Mesendoderm (in vitro differentiated cells): ENCODE measurements at regions not wholly inside any gene's neighbourhood (a gene's known extent, or its start where the extent isn't known, plus 50 kb on each side); places are given as distances from the start of the nearest gene placed in this dataset.
"Not testable (repeated sequence)": the region's sequence is repeated elsewhere in the genome, so short reads cannot be mapped to it uniquely, and the experiment has no call there.

Experiments
- DNase-seq: peaks from one replicate; pipeline ENCODE4 v3.0.0; 2013
- H2AK5ac ChIP-seq: 2 replicates; pipeline ENCODE4 v1.6.1; 2013; ENCODE audit warnings: low read length, inconsistent platforms
- H2BK120ac ChIP-seq: 2 replicates; pipeline ENCODE4 v1.6.1; 2013; ENCODE audit warnings: low read depth, mild to moderate bottlenecking, low read length, moderate library complexity, mixed read lengths
- H2BK15ac ChIP-seq: replicated peaks from 2 replicates; pipeline ENCODE4 v1.6.1; 2013; ENCODE audit warnings: low read depth, mild to moderate bottlenecking, moderate library complexity
- H2BK5ac ChIP-seq: 2 replicates; pipeline ENCODE4 v1.6.1; 2013; ENCODE audit warnings: low read length, inconsistent platforms
- H3K18ac ChIP-seq: 2 replicates; pipeline ENCODE4 v1.6.1; 2013; ENCODE audit warnings: mild to moderate bottlenecking, low read length, mixed read lengths
- H3K23ac ChIP-seq: one replicate; pipeline ENCODE4 v1.6.1; 2013; ENCODE audit warnings: low read length
- H3K27ac ChIP-seq: 2 replicates; pipeline ENCODE4 v1.5.1; 2013; ENCODE audit warnings: low read depth, mild to moderate bottlenecking, inconsistent platforms, low read length, moderate library complexity
- H3K27me3 ChIP-seq: 2 replicates; pipeline ENCODE4 v1.6.1; 2013; ENCODE audit warnings: low read length, control low read depth, mild to moderate bottlenecking, inconsistent platforms; ENCODE audit not compliant: insufficient read depth, poor library complexity
- H3K36me3 ChIP-seq: 2 replicates; pipeline ENCODE4 v1.6.1; 2013; ENCODE audit warnings: low read length, inconsistent platforms; ENCODE audit not compliant: control insufficient read depth, insufficient read depth
- H3K4ac ChIP-seq: one replicate; pipeline ENCODE4 v1.6.1; 2013; ENCODE audit warnings: low read depth, mild to moderate bottlenecking, low read length, moderate library complexity
- H3K4me1 ChIP-seq: 2 replicates; pipeline ENCODE4 v1.6.1; 2013; ENCODE audit warnings: low read depth, low read length, inconsistent platforms; ENCODE audit not compliant: control insufficient read depth
- H3K4me2 ChIP-seq: 2 replicates; pipeline ENCODE4 v1.6.1; 2013; ENCODE audit warnings: low read length
- H3K4me3 ChIP-seq: 2 replicates; pipeline ENCODE4 v1.5.1; 2013; ENCODE audit warnings: mild to moderate bottlenecking, low read length
- H3K56ac ChIP-seq: one replicate; pipeline ENCODE4 v1.6.1; 2013; ENCODE audit warnings: low read length
- H3K79me1 ChIP-seq: 2 replicates; pipeline ENCODE4 v1.6.1; 2013; ENCODE audit warnings: low read length, inconsistent platforms
- H3K79me2 ChIP-seq: 2 replicates; pipeline ENCODE4 v1.6.1; 2013; ENCODE audit warnings: mild to moderate bottlenecking, low read length; ENCODE audit not compliant: control insufficient read depth, insufficient read depth
- H3K9ac ChIP-seq: 2 replicates; pipeline ENCODE4 v1.6.1; 2013; ENCODE audit warnings: low read length, inconsistent platforms
- H4K5ac ChIP-seq: one replicate; pipeline ENCODE4 v1.6.1; 2013; ENCODE audit warnings: low read length
- H4K8ac ChIP-seq: one replicate; pipeline ENCODE4 v1.6.1; 2013; ENCODE audit warnings: low read depth, mild to moderate bottlenecking, control low read depth, low read length, moderate library complexity
- WGBS: extraction: QIAGEN DNeasy Blood & Tissue Kit; methylation state at CpG from one replicate; pipeline ENCODE4 v1.1.7; 2013; ENCODE audit warnings: low lambda C conversion rate, missing lambda C conversion rate; ENCODE audit not compliant: insufficient coverage; ENCODE audit errors: extremely low coverage; 5-methylcytosine and 5-hydroxymethylcytosine counted together

GRCh38 chr12:105507311-105508038 lies 177.0 kb downstream of the C12orf75 start:
- Histone ChIP-seq H3K4me1 (peaks cover 3% of the 10 kb centered on the region), H3K36me3 (no peaks in the 10 kb centered on the region), H3K18ac (no peak overlapping the region), H2BK15ac (no peak overlapping the region), H3K9ac (no peak overlapping the region), H2AK5ac (no peak overlapping the region), H2BK120ac (no peak overlapping the region), H3K4me3 (no peak overlapping the region), H3K23ac (no peak overlapping the region), H3K4me2 (no peak overlapping the region), H3K79me2 (no peaks in the 10 kb centered on the region), H3K4ac (no peak overlapping the region), H3K27me3 (no peaks in the 10 kb centered on the region), H4K8ac (no peak overlapping the region), H4K5ac (no peak overlapping the region), H2BK5ac (no peak overlapping the region), H3K79me1 (no peaks in the 10 kb centered on the region), H3K27ac (no peak overlapping the region), H3K56ac (no peak overlapping the region)
- DNase-seq: no peak
- WGBS: no CpG with 5 or more reads among the region's 10 CpGs

- H4K5ac ChIP-seq: no peak overlapping the region
- no peaks in the 10 kb centered on the region for H3K36me3 ChIP-seq
- DNase-seq: no peak
- no peak overlapping the region for H3K4me2 ChIP-seq
- H2AK5ac ChIP-seq: no peak overlapping the region
- no peak overlapping the region for H2BK120ac ChIP-seq
- no peak overlapping the region for H3K9ac ChIP-seq
- no peaks in the 10 kb centered on the region for H3K27me3 ChIP-seq
- no peaks in the 10 kb centered on the region for H3K4me1 ChIP-seq
- H2BK5ac ChIP-seq: no peak overlapping the region
- no peaks in the 10 kb centered on the region for H3K79me1 ChIP-seq
- no peak overlapping the region for H3K27ac ChIP-seq
- H2BK15ac ChIP-seq: no peak overlapping the region
- no peak overlapping the region for H3K18ac ChIP-seq
- no peak overlapping the region for H3K4ac ChIP-seq
- no peak overlapping the region for H3K4me3 ChIP-seq
- no peaks in the 10 kb centered on the region for H3K79me2 ChIP-seq
- H4K8ac ChIP-seq: no peak overlapping the region
- no peak overlapping the region for H3K23ac ChIP-seq
- no peak overlapping the region for H3K56ac ChIP-seq
- no CpG with 5 or more reads among the region's 3 CpGs for WGBS
Observed at GRCh38 chr12:105508096-105508495, 177.6 kb downstream of the C12orf75 start.

GRCh38 chr12:105510526-105510925 lies 180.0 kb downstream of the C12orf75 start:
- H3K18ac ChIP-seq: no peak overlapping the region
- H2BK15ac ChIP-seq: no peak overlapping the region
- no peak overlapping the region for H3K23ac ChIP-seq
- H4K8ac ChIP-seq: no peak overlapping the region
- no peak overlapping the region for H4K5ac ChIP-seq
- no peaks in the 10 kb centered on the region for H3K79me2 ChIP-seq
- no CpG with 5 or more reads among the region's 3 CpGs for WGBS
- H2BK120ac ChIP-seq: no peak overlapping the region
- no peak overlapping the region for H3K4me2 ChIP-seq
- H3K36me3 ChIP-seq: no peaks in the 10 kb centered on the region
- no peaks in the 10 kb centered on the region for H3K79me1 ChIP-seq
- no peak overlapping the region for H3K4ac ChIP-seq
- DNase-seq: no peak
- H2AK5ac ChIP-seq: no peak overlapping the region
- no peak overlapping the region for H3K9ac ChIP-seq
- H3K4me3 ChIP-seq: no peak overlapping the region
- H3K56ac ChIP-seq: no peak overlapping the region
- H3K4me1 ChIP-seq: no peaks in the 10 kb centered on the region
- no peak overlapping the region for H2BK5ac ChIP-seq
- H3K27ac ChIP-seq: no peak overlapping the region
- no peaks in the 10 kb centered on the region for H3K27me3 ChIP-seq

- H3K36me3 ChIP-seq, H3K56ac ChIP-seq, H3K4me1 ChIP-seq, H2BK5ac ChIP-seq, H3K4me3 ChIP-seq, H2AK5ac ChIP-seq, H3K23ac ChIP-seq, H3K18ac ChIP-seq, H3K9ac ChIP-seq, H2BK120ac ChIP-seq, H3K79me1 ChIP-seq, H3K27ac ChIP-seq, H4K8ac ChIP-seq, H3K79me2 ChIP-seq, H3K27me3 ChIP-seq, H3K4ac ChIP-seq, H2BK15ac ChIP-seq, H3K4me2 ChIP-seq, DNase-seq, H4K5ac ChIP-seq: not testable (repeated sequence)
- WGBS: no CpG with 5 or more reads among the region's 4 CpGs
Observed at GRCh38 chr12:105512861-105513260, 182.4 kb downstream of the C12orf75 start.

GRCh38 chr12:105522166-105522825 lies 191.8 kb downstream of the C12orf75 start:
- no peak overlapping the region for H3K18ac ChIP-seq
- H3K4ac ChIP-seq: no peak overlapping the region
- H3K27ac ChIP-seq: no peak overlapping the region
- H3K4me3 ChIP-seq: no peak overlapping the region
- H4K5ac ChIP-seq: no peak overlapping the region
- H3K79me2 ChIP-seq: no peaks in the 10 kb centered on the region
- H3K56ac ChIP-seq: no peak overlapping the region
- no peak overlapping the region for H3K9ac ChIP-seq
- H3K36me3 ChIP-seq: no peaks in the 10 kb centered on the region
- no peak overlapping the region for H4K8ac ChIP-seq
- H3K4me2 ChIP-seq: no peak overlapping the region
- H3K79me1 ChIP-seq: no peaks in the 10 kb centered on the region
- WGBS: no CpG with 5 or more reads among the region's 4 CpGs
- no peaks in the 10 kb centered on the region for H3K27me3 ChIP-seq
- no peak overlapping the region for H2BK15ac ChIP-seq
- H3K4me1 ChIP-seq: no peaks in the 10 kb centered on the region
- no peak overlapping the region for H2BK5ac ChIP-seq
- H2AK5ac ChIP-seq: no peak overlapping the region
- H3K23ac ChIP-seq: no peak overlapping the region
- H2BK120ac ChIP-seq: no peak overlapping the region
- DNase-seq: no peak
